GM23338 (cell line): ENCODE measurements at regions not wholly inside any gene's neighbourhood (a gene's known extent, or its start where the extent isn't known, plus 50 kb on each side); places are given as distances from the start of the nearest gene placed in this dataset.

Source experiments
- ATAC-seq: fragments of 200-7000 bp; cut with Tn5 transposase; 3 replicates; pipeline ENCODE4 v1.9.1; 2020
- DNase-seq: peaks from one replicate; pipeline ENCODE4 v3.0.0-alpha.2; 2015; ENCODE audit warnings: low spot score
- H2AFZ ChIP-seq: fragments of 200-600 bp; sonication (generic); 2 replicates; pipeline ENCODE4 v1.8.0; 2016; ENCODE audit warnings: antibody characterized with exemption, mild to moderate bottlenecking, moderate library complexity
- H3F3A ChIP-seq: fragments of 200-600 bp; sonication (generic); replicated peaks from 2 replicates; pipeline ENCODE4 v1.8.0; 2017; ENCODE audit warnings: antibody characterized with exemption, mixed run types, low read depth
- H3K27ac ChIP-seq: fragments of 200-600 bp; sonication (generic); 2 replicates; pipeline ENCODE4 v1.6.1; 2016; ENCODE audit warnings: low read depth
- H3K27me3 ChIP-seq: fragments of 200-600 bp; sonication (generic); 2 replicates; pipeline ENCODE4 v1.8.0; 2016; ENCODE audit warnings: mild to moderate bottlenecking, mixed run types, moderate library complexity; ENCODE audit not compliant: insufficient read depth
- H3K36me3 ChIP-seq: fragments of 200-600 bp; sonication (generic); 2 replicates; pipeline ENCODE4 v1.8.0; 2016; ENCODE audit warnings: mild to moderate bottlenecking; ENCODE audit not compliant: insufficient read depth
- H3K4me1 ChIP-seq: fragments of 200-600 bp; sonication (generic); 2 replicates; pipeline ENCODE4 v1.8.0; 2016; ENCODE audit warnings: mild to moderate bottlenecking, moderate library complexity; ENCODE audit not compliant: insufficient read depth
- H3K4me2 ChIP-seq: fragments of 200-600 bp; sonication (generic); 2 replicates; pipeline ENCODE4 v1.7.1; 2017; ENCODE audit warnings: mixed run types
- H3K4me3 ChIP-seq: fragments of 200-600 bp; sonication (generic); 2 replicates; pipeline ENCODE4 v1.6.1; 2016; ENCODE audit warnings: mixed run types
- H3K79me2 ChIP-seq: fragments of 200-600 bp; sonication (generic); replicated peaks from 2 replicates; pipeline ENCODE4 v1.8.0; 2017; ENCODE audit warnings: mild to moderate bottlenecking; ENCODE audit not compliant: insufficient read depth
- H3K9me2 ChIP-seq: fragments of 200-600 bp; sonication (generic); 2 replicates; pipeline ENCODE4 v1.8.0; 2017; ENCODE audit not compliant: insufficient read depth
- H4K20me1 ChIP-seq: fragments of 200-600 bp; sonication (generic); replicated peaks from 2 replicates; pipeline ENCODE4 v1.8.0; 2017; ENCODE audit warnings: mild to moderate bottlenecking; ENCODE audit not compliant: insufficient read depth
- H3K27ac Mint-ChIP-seq: 2 replicates; pipeline ENCODE4 v1.8.0; 2020; ENCODE audit warnings: inconsistent platforms, mild to moderate bottlenecking, moderate library complexity, mixed read lengths
- H3K27me3 Mint-ChIP-seq: 3 replicates; pipeline ENCODE4 v1.8.0; 2022; ENCODE audit warnings: low read depth, mild to moderate bottlenecking, moderate library complexity, mixed read lengths, inconsistent platforms; ENCODE audit not compliant: insufficient read depth, poor library complexity
- H3K36me3 Mint-ChIP-seq: 3 replicates; pipeline ENCODE4 v1.8.0; 2021; ENCODE audit warnings: low read depth, mild to moderate bottlenecking, inconsistent platforms, moderate library complexity, mixed read lengths
- H3K4me1 Mint-ChIP-seq: 3 replicates; pipeline ENCODE4 v1.8.0; 2020; ENCODE audit warnings: mild to moderate bottlenecking, inconsistent platforms, mixed read lengths
- H3K4me3 Mint-ChIP-seq: 3 replicates; pipeline ENCODE4 v1.8.0; 2021; ENCODE audit warnings: moderate library complexity, mild to moderate bottlenecking, inconsistent platforms, mixed read lengths
- H3K9me3 Mint-ChIP-seq: 3 replicates; pipeline ENCODE4 v1.8.0; 2020; ENCODE audit warnings: moderate library complexity, mild to moderate bottlenecking, inconsistent platforms, mixed read lengths
- CREB1 ChIP-seq: fragments of 250-450 bp; sonication (Bioruptor Pico); IDR thresholded peaks from 2 replicates; pipeline ENCODE4 v1.5.0; 2020; ENCODE audit warnings: low read depth, mild to moderate bottlenecking, moderate library complexity
- EZH2 ChIP-seq: fragments of 200-600 bp; sonication (generic); IDR thresholded peaks from one replicate; pipeline ENCODE4 v1.8.0; 2017; ENCODE audit warnings: antibody characterized with exemption, mild to moderate bottlenecking, low read depth; ENCODE audit not compliant: unreplicated experiment
- EZH2phosphoT487 ChIP-seq: fragments of 200-600 bp; sonication (generic); IDR thresholded peaks from one replicate; pipeline ENCODE4 v1.8.1; 2018; ENCODE audit warnings: antibody characterized with exemption; ENCODE audit not compliant: unreplicated experiment
- JUNB ChIP-seq: IDR thresholded peaks from one replicate; pipeline ENCODE4 v1.6.1; 2016; ENCODE audit warnings: antibody characterized with exemption; ENCODE audit not compliant: unreplicated experiment
- NANOG ChIP-seq: IDR thresholded peaks from 2 replicates; pipeline ENCODE4 v1.6.1; 2016; ENCODE audit warnings: antibody characterized with exemption, borderline replicate concordance
- POLR2AphosphoS5 ChIP-seq: IDR thresholded peaks from 2 replicates; pipeline ENCODE4 v1.6.1; 2016; ENCODE audit warnings: antibody characterized with exemption, low read depth
- STAT1 ChIP-seq: IDR thresholded peaks from one replicate; pipeline ENCODE4 v1.6.1; 2016; ENCODE audit warnings: antibody characterized with exemption; ENCODE audit not compliant: unreplicated experiment
- ZNF114 ChIP-seq: fragments of 250-450 bp; sonication (Bioruptor Pico); IDR thresholded peaks from 2 replicates; pipeline ENCODE4 v1.5.0; 2020; ENCODE audit warnings: mild to moderate bottlenecking, moderate library complexity
- ZNF331 ChIP-seq: fragments of 250-450 bp; sonication (Bioruptor Pico); IDR thresholded peaks from 2 replicates; pipeline ENCODE4 v1.5.0; 2020; ENCODE audit warnings: low read depth, mild to moderate bottlenecking, moderate library complexity
- TF ChIP-seq, protein P1 (sequence below): fragments of 250-450 bp; sonication (Bioruptor Pico); IDR thresholded peaks from 2 replicates; pipeline ENCODE4 v1.5.0; 2020; ENCODE audit warnings: mild to moderate bottlenecking, moderate library complexity
- TF ChIP-seq, protein P2 (sequence below), 2 experiments: fragments of 200-600 bp in 1 of 2; sonication (generic) in 1 of 2; conservative IDR thresholded peaks; 2 replicates each; pipeline versions ENCODE4 v1.5.1 to v1.6.1; 2016 to 2017; ENCODE audit warnings: antibody characterized with exemption in 2 of 2, low read depth in 2 of 2, mild to moderate bottlenecking in 2 of 2, moderate library complexity in 1 of 2
- TF ChIP-seq, protein P3 (sequence below): IDR thresholded peaks from one replicate; pipeline ENCODE4 v1.6.1; 2018; ENCODE audit warnings: antibody characterized with exemption; ENCODE audit not compliant: unreplicated experiment
- TF ChIP-seq, protein P4 (sequence below): IDR thresholded peaks from 2 replicates; pipeline ENCODE4 v1.6.1; 2016; ENCODE audit warnings: antibody characterized with exemption

DNA sequence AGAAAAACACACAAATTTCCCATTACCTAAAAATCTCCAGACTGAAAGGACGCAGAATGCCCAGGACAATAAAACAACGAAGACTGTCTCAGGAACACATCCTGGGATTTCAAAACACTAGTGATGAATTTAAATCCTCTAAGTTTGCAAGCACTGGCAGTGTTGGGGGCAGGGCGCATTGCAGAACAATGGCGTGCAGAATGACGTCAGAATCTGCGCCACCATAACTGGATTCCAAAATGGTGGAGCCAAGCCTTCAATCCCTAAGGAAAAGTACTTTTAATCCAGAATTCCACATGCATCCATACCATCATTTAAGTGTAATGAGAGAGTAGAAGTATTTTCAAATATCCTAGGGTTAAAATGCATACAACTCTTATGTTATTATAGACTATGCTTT lies 679.1 kb downstream of the TRIML1 start:
- no peak for TF ChIP-seq ZNF331 (CRISPR knock-in tag)
- TF ChIP-seq, protein P1, sequence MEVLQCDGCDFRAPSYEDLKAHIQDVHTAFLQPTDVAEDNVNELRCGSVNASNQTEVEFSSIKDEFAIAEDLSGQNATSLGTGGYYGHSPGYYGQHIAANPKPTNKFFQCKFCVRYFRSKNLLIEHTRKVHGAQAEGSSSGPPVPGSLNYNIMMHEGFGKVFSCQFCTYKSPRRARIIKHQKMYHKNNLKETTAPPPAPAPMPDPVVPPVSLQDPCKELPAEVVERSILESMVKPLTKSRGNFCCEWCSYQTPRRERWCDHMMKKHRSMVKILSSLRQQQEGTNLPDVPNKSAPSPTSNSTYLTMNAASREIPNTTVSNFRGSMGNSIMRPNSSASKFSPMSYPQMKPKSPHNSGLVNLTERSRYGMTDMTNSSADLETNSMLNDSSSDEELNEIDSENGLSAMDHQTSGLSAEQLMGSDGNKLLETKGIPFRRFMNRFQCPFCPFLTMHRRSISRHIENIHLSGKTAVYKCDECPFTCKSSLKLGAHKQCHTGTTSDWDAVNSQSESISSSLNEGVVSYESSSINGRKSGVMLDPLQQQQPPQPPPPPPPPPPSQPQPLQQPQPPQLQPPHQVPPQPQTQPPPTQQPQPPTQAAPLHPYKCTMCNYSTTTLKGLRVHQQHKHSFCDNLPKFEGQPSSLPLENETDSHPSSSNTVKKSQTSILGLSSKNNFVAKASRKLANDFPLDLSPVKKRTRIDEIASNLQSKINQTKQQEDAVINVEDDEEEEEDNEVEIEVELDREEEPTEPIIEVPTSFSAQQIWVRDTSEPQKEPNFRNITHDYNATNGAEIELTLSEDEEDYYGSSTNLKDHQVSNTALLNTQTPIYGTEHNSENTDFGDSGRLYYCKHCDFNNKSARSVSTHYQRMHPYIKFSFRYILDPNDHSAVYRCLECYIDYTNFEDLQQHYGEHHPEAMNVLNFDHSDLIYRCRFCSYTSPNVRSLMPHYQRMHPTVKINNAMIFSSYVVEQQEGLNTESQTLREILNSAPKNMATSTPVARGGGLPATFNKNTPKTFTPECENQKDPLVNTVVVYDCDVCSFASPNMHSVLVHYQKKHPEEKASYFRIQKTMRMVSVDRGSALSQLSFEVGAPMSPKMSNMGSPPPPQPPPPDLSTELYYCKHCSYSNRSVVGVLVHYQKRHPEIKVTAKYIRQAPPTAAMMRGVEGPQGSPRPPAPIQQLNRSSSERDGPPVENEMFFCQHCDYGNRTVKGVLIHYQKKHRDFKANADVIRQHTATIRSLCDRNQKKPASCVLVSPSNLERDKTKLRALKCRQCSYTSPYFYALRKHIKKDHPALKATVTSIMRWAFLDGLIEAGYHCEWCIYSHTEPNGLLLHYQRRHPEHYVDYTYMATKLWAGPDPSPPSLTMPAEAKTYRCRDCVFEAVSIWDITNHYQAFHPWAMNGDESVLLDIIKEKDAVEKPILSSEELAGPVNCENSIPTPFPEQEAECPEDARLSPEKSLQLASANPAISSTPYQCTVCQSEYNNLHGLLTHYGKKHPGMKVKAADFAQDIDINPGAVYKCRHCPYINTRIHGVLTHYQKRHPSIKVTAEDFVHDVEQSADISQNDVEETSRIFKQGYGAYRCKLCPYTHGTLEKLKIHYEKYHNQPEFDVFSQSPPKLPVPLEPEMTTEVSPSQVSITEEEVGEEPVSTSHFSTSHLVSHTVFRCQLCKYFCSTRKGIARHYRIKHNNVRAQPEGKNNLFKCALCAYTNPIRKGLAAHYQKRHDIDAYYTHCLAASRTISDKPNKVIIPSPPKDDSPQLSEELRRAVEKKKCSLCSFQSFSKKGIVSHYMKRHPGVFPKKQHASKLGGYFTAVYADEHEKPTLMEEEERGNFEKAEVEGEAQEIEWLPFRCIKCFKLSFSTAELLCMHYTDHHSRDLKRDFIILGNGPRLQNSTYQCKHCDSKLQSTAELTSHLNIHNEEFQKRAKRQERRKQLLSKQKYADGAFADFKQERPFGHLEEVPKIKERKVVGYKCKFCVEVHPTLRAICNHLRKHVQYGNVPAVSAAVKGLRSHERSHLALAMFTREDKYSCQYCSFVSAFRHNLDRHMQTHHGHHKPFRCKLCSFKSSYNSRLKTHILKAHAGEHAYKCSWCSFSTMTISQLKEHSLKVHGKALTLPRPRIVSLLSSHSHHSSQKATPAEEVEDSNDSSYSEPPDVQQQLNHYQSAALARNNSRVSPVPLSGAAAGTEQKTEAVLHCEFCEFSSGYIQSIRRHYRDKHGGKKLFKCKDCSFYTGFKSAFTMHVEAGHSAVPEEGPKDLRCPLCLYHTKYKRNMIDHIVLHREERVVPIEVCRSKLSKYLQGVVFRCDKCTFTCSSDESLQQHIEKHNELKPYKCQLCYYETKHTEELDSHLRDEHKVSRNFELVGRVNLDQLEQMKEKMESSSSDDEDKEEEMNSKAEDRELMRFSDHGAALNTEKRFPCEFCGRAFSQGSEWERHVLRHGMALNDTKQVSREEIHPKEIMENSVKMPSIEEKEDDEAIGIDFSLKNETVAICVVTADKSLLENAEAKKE (CRISPR knock-in tag) = no peak
- TF ChIP-seq ZNF114 (CRISPR knock-in tag) = no peak
- TF ChIP-seq CREB1 (CRISPR knock-in tag) = no peak
- no peak for TF ChIP-seq POLR2AphosphoS5
- TF ChIP-seq EZH2phosphoT487 = no peak
- no peak for TF ChIP-seq STAT1
- no peak for TF ChIP-seq NANOG
- TF ChIP-seq, protein P2, sequence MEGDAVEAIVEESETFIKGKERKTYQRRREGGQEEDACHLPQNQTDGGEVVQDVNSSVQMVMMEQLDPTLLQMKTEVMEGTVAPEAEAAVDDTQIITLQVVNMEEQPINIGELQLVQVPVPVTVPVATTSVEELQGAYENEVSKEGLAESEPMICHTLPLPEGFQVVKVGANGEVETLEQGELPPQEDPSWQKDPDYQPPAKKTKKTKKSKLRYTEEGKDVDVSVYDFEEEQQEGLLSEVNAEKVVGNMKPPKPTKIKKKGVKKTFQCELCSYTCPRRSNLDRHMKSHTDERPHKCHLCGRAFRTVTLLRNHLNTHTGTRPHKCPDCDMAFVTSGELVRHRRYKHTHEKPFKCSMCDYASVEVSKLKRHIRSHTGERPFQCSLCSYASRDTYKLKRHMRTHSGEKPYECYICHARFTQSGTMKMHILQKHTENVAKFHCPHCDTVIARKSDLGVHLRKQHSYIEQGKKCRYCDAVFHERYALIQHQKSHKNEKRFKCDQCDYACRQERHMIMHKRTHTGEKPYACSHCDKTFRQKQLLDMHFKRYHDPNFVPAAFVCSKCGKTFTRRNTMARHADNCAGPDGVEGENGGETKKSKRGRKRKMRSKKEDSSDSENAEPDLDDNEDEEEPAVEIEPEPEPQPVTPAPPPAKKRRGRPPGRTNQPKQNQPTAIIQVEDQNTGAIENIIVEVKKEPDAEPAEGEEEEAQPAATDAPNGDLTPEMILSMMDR (conservative IDR thresholded peaks at IDR 0.05; ENCODE audit: low read depth in 2 of 2) = no peak
- TF ChIP-seq JUNB = no peak
- no peak for TF ChIP-seq EZH2
- TF ChIP-seq, protein P3, sequence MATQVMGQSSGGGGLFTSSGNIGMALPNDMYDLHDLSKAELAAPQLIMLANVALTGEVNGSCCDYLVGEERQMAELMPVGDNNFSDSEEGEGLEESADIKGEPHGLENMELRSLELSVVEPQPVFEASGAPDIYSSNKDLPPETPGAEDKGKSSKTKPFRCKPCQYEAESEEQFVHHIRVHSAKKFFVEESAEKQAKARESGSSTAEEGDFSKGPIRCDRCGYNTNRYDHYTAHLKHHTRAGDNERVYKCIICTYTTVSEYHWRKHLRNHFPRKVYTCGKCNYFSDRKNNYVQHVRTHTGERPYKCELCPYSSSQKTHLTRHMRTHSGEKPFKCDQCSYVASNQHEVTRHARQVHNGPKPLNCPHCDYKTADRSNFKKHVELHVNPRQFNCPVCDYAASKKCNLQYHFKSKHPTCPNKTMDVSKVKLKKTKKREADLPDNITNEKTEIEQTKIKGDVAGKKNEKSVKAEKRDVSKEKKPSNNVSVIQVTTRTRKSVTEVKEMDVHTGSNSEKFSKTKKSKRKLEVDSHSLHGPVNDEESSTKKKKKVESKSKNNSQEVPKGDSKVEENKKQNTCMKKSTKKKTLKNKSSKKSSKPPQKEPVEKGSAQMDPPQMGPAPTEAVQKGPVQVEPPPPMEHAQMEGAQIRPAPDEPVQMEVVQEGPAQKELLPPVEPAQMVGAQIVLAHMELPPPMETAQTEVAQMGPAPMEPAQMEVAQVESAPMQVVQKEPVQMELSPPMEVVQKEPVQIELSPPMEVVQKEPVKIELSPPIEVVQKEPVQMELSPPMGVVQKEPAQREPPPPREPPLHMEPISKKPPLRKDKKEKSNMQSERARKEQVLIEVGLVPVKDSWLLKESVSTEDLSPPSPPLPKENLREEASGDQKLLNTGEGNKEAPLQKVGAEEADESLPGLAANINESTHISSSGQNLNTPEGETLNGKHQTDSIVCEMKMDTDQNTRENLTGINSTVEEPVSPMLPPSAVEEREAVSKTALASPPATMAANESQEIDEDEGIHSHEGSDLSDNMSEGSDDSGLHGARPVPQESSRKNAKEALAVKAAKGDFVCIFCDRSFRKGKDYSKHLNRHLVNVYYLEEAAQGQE = no peak
- TF ChIP-seq, protein P4, sequence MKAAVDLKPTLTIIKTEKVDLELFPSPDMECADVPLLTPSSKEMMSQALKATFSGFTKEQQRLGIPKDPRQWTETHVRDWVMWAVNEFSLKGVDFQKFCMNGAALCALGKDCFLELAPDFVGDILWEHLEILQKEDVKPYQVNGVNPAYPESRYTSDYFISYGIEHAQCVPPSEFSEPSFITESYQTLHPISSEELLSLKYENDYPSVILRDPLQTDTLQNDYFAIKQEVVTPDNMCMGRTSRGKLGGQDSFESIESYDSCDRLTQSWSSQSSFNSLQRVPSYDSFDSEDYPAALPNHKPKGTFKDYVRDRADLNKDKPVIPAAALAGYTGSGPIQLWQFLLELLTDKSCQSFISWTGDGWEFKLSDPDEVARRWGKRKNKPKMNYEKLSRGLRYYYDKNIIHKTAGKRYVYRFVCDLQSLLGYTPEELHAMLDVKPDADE = no peak
- no peaks in the 10 kb centered on the region for H3K27me3 ChIP-seq
- H4K20me1 ChIP-seq = no peaks in the 10 kb centered on the region
- no peaks in the 10 kb centered on the region for H3K4me1 Mint-ChIP-seq
- peaks cover 7% of the 10 kb centered on the region; the same call in 1 of the 2 replicates for H3K4me1 ChIP-seq
- H3K27ac ChIP-seq = no peak overlapping the region
- peaks cover 5% of the 10 kb centered on the region; the same call in 1 of the 2 replicates for H3K36me3 ChIP-seq
- no peaks in the 10 kb centered on the region for H3K79me2 ChIP-seq
- no peak overlapping the region for H2AFZ ChIP-seq
- no peak for ATAC-seq
- H3K9me2 ChIP-seq = no peaks in the 10 kb centered on the region
- H3K4me3 Mint-ChIP-seq = no peak overlapping the region
- no peak for DNase-seq
- no peak overlapping the region for H3K27ac Mint-ChIP-seq
- H3K9me3 Mint-ChIP-seq = peaks cover 5% of the 10 kb centered on the region
- H3F3A ChIP-seq = no peaks in the 10 kb centered on the region
- no peak overlapping the region for H3K4me3 ChIP-seq
- no peak overlapping the region for H3K4me2 ChIP-seq
- no peaks in the 10 kb centered on the region for H3K27me3 Mint-ChIP-seq
- peaks cover 5% of the 10 kb centered on the region; the same call in 2 of the 3 replicates for H3K36me3 Mint-ChIP-seq
